Prostate gland (tissue), 2 donors: ENCODE measurements at regions not wholly inside any gene's neighbourhood (a gene's known extent, or its start where the extent isn't known, plus 50 kb on each side); places are given as distances from the start of the nearest gene placed in this dataset.

Experiments
- CTCF ChIP-seq, 4 experiments: fragments of 200-600 bp in 2 of 4; fragments of 450-650 bp in 2 of 4; sonication (generic) in 2 of 4; IDR thresholded peaks; 1 replicate in 3 of 4; 2 replicates in 1 of 4; pipeline ENCODE4 v1.5.1; 2016 to 2019; ENCODE audit warnings: antibody characterized with exemption in 4 of 4, mild to moderate bottlenecking in 2 of 4, moderate library complexity in 2 of 4
- POLR2A ChIP-seq: fragments of 450-650 bp; IDR thresholded peaks from one replicate; pipeline ENCODE4 v1.6.1; 2016; ENCODE audit warnings: antibody characterized with exemption, mild to moderate bottlenecking
- POLR2AphosphoS5 ChIP-seq: sonication (generic); formaldehyde crosslinking; IDR thresholded peaks from one replicate; pipeline ENCODE4 v1.6.1; 2017; ENCODE audit warnings: antibody characterized with exemption

GRCh38 chr20:53737396-53738038, 143.9 kb upstream of the ZNF217 start:
- TF ChIP-seq CTCF (IDR thresholded peaks at IDR 0.05) (no peak), POLR2A (no peak), POLR2AphosphoS5 (no peak)
